GM23338 (cell line): ENCODE measurements at regions not wholly inside any gene's neighbourhood (a gene's known extent, or its start where the extent isn't known, plus 50 kb on each side); places are given as distances from the start of the nearest gene placed in this dataset.

Experiments used
- EZH2 ChIP-seq: fragments of 200-600 bp; sonication (generic); IDR thresholded peaks from one replicate; pipeline ENCODE4 v1.8.0; 2017; ENCODE audit warnings: antibody characterized with exemption, mild to moderate bottlenecking, low read depth; ENCODE audit not compliant: unreplicated experiment
- EZH2phosphoT487 ChIP-seq: fragments of 200-600 bp; sonication (generic); IDR thresholded peaks from one replicate; pipeline ENCODE4 v1.8.1; 2018; ENCODE audit warnings: antibody characterized with exemption; ENCODE audit not compliant: unreplicated experiment
- JUNB ChIP-seq: IDR thresholded peaks from one replicate; pipeline ENCODE4 v1.6.1; 2016; ENCODE audit warnings: antibody characterized with exemption; ENCODE audit not compliant: unreplicated experiment
- POLR2AphosphoS5 ChIP-seq: IDR thresholded peaks from 2 replicates; pipeline ENCODE4 v1.6.1; 2016; ENCODE audit warnings: antibody characterized with exemption, low read depth
- ZNF331 ChIP-seq: fragments of 250-450 bp; sonication (Bioruptor Pico); IDR thresholded peaks from 2 replicates; pipeline ENCODE4 v1.5.0; 2020; ENCODE audit warnings: low read depth, mild to moderate bottlenecking, moderate library complexity
- TF ChIP-seq, protein P1 (sequence below), 2 experiments: fragments of 200-600 bp in 1 of 2; sonication (generic) in 1 of 2; conservative IDR thresholded peaks; 2 replicates each; pipeline versions ENCODE4 v1.5.1 to v1.6.1; 2016 to 2017; ENCODE audit warnings: antibody characterized with exemption in 2 of 2, low read depth in 2 of 2, mild to moderate bottlenecking in 2 of 2, moderate library complexity in 1 of 2
- TF ChIP-seq, protein P2 (sequence below): IDR thresholded peaks from one replicate; pipeline ENCODE4 v1.6.1; 2018; ENCODE audit warnings: antibody characterized with exemption; ENCODE audit not compliant: unreplicated experiment

DNA sequence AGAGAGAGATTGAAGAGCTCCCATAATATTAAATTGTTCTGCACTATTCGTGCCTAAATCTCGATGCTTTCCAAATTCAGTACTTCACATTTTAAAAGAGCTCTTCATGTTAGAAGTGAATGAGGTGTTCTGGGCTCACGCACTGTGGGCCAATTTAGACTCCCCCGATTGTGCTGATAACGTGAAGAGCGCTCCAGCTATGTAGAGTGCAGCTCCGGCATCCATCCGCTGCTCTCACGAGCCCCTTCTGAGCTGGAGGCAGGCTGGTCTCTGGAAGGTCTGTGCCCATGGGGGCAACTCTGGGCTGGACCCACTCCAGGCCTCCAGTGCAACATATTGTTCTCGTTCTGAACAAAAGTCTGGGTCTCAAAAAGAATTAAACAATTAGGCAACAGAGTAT, 692.6 kb downstream of the VRK1 start:
- TF ChIP-seq, protein P1, sequence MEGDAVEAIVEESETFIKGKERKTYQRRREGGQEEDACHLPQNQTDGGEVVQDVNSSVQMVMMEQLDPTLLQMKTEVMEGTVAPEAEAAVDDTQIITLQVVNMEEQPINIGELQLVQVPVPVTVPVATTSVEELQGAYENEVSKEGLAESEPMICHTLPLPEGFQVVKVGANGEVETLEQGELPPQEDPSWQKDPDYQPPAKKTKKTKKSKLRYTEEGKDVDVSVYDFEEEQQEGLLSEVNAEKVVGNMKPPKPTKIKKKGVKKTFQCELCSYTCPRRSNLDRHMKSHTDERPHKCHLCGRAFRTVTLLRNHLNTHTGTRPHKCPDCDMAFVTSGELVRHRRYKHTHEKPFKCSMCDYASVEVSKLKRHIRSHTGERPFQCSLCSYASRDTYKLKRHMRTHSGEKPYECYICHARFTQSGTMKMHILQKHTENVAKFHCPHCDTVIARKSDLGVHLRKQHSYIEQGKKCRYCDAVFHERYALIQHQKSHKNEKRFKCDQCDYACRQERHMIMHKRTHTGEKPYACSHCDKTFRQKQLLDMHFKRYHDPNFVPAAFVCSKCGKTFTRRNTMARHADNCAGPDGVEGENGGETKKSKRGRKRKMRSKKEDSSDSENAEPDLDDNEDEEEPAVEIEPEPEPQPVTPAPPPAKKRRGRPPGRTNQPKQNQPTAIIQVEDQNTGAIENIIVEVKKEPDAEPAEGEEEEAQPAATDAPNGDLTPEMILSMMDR (conservative IDR thresholded peaks at IDR 0.05; ENCODE audit: low read depth in 2 of 2) = no peak
- TF ChIP-seq JUNB (no peak), POLR2AphosphoS5 (no peak), ZNF331 (CRISPR knock-in tag) (no peak), EZH2 (no peak), EZH2phosphoT487 (no peak)
- TF ChIP-seq, protein P2, sequence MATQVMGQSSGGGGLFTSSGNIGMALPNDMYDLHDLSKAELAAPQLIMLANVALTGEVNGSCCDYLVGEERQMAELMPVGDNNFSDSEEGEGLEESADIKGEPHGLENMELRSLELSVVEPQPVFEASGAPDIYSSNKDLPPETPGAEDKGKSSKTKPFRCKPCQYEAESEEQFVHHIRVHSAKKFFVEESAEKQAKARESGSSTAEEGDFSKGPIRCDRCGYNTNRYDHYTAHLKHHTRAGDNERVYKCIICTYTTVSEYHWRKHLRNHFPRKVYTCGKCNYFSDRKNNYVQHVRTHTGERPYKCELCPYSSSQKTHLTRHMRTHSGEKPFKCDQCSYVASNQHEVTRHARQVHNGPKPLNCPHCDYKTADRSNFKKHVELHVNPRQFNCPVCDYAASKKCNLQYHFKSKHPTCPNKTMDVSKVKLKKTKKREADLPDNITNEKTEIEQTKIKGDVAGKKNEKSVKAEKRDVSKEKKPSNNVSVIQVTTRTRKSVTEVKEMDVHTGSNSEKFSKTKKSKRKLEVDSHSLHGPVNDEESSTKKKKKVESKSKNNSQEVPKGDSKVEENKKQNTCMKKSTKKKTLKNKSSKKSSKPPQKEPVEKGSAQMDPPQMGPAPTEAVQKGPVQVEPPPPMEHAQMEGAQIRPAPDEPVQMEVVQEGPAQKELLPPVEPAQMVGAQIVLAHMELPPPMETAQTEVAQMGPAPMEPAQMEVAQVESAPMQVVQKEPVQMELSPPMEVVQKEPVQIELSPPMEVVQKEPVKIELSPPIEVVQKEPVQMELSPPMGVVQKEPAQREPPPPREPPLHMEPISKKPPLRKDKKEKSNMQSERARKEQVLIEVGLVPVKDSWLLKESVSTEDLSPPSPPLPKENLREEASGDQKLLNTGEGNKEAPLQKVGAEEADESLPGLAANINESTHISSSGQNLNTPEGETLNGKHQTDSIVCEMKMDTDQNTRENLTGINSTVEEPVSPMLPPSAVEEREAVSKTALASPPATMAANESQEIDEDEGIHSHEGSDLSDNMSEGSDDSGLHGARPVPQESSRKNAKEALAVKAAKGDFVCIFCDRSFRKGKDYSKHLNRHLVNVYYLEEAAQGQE = no peak
